ENCODE measurements at regions not wholly inside any gene's neighbourhood (a gene's known extent, or its start where the extent isn't known, plus 50 kb on each side); places are given as distances from the start of the nearest gene placed in this dataset.

DNA sequence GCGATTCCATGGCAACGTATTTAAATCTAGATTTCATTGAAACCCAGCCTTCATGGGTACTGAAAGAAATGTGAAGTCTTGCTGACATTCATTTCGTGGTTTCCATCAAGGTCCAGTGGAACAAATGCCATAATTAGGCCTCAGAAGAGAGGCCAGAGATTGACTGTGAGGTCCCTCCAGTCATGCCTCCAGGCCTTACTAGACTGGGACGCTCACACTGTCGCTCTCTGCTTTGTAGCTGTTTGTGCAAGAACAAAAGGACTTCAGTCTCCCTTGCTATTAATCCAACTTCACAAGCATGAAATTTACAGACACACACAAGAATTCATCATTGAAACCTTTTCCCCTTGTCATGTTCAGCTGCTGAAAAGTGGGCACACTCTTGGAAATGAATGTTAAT lies 180.4 kb upstream of the FOXD3 start:
- FAIRE-seq (no peak), DNase-seq (ENCODE audit: low read depth, low spot score) (no peak)
- dilution Hi-C loops (cut with MboI; ENCODE audit: extremely low pct_ligation_motif_present, low sequenced_read_pairs) = no loop called here
- TF ChIP-seq EZH2 (IDR thresholded peaks at IDR 0.05; ENCODE audit: low read length) = no peak
- TF ChIP-seq, protein P1, sequence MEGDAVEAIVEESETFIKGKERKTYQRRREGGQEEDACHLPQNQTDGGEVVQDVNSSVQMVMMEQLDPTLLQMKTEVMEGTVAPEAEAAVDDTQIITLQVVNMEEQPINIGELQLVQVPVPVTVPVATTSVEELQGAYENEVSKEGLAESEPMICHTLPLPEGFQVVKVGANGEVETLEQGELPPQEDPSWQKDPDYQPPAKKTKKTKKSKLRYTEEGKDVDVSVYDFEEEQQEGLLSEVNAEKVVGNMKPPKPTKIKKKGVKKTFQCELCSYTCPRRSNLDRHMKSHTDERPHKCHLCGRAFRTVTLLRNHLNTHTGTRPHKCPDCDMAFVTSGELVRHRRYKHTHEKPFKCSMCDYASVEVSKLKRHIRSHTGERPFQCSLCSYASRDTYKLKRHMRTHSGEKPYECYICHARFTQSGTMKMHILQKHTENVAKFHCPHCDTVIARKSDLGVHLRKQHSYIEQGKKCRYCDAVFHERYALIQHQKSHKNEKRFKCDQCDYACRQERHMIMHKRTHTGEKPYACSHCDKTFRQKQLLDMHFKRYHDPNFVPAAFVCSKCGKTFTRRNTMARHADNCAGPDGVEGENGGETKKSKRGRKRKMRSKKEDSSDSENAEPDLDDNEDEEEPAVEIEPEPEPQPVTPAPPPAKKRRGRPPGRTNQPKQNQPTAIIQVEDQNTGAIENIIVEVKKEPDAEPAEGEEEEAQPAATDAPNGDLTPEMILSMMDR (optimal IDR thresholded peaks at IDR 0.05 in 1 of 3, IDR thresholded peaks at IDR 0.05 in 1 of 3, conservative IDR thresholded peaks at IDR 0.05 in 1 of 3; ENCODE audit: extremely low read depth in 1 of 3, insufficient read depth in 2 of 3, low read length in 3 of 3) = no peak
- Histone ChIP-seq H3K4me1 (ENCODE audit: control insufficient read depth, extremely low read depth, insufficient read depth, low read length) (no peaks in the 10 kb centered on the region), H3K36me3 (ENCODE audit: control insufficient read depth in 2 of 2, extremely low read depth in 1 of 2, insufficient read depth in 2 of 2, low read length in 2 of 2) (no peaks in the 10 kb centered on the region), H2AFZ (ENCODE audit: control insufficient read depth, low read length) (no peak overlapping the region), H3K79me2 (ENCODE audit: control insufficient read depth, insufficient read depth, low read length) (no peaks in the 10 kb centered on the region), H3K4me2 (ENCODE audit: control insufficient read depth, extremely low read depth, insufficient read depth, low read depth, low read length) (no peak overlapping the region), H3K27ac (ENCODE audit: control insufficient read depth, insufficient read depth, low read length) (no peak overlapping the region), H3K4me3 (ENCODE audit: control insufficient read depth in 2 of 3, extremely low read depth in 1 of 3, insufficient read depth in 2 of 3, low read depth in 1 of 3, low read length in 3 of 3) (no peak overlapping the region), H4K20me1 (ENCODE audit: control insufficient read depth, extremely low read depth, insufficient read depth, low read length) (no peaks in the 10 kb centered on the region), H3K9ac (ENCODE audit: control insufficient read depth, extremely low read depth, insufficient read depth, low read length) (no peak overlapping the region), H3K9me1 (ENCODE audit: control insufficient read depth, extremely low read depth, insufficient read depth, low read length) (no peaks in the 10 kb centered on the region), H3K9me3 (ENCODE audit: control insufficient read depth, low read depth, low read length) (no peaks in the 10 kb centered on the region), H3K27me3 (ENCODE audit: control insufficient read depth, extremely low read depth, insufficient read depth, low read length) (no peaks in the 10 kb centered on the region)

DNA sequence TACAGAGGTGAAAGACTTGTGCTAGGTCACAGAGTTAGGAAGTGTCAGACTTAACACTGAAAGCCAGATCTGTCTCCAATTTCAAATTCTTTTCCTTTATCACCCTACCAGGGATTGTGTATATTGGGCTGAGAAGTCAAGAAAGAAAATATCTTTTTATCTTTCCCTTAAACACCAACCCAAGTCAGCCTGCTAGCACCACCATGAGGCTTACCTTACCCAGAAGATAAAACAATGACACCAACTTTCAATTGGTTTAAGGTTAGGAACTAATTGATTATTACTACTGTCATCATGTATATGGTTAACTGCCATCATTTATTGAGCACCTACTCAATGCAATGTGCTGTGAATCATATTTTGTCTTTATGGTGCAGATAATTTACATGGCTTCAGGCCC lies 178.9 kb upstream of the FOXD3 start:
- TF ChIP-seq, protein P1 (optimal IDR thresholded peaks at IDR 0.05 in 1 of 3, IDR thresholded peaks at IDR 0.05 in 1 of 3, conservative IDR thresholded peaks at IDR 0.05 in 1 of 3; ENCODE audit: extremely low read depth in 1 of 3, insufficient read depth in 2 of 3, low read length in 3 of 3) = no peak
- no peak for TF ChIP-seq EZH2 (IDR thresholded peaks at IDR 0.05; ENCODE audit: low read length)
- no peaks in the 10 kb centered on the region for H3K9me1 ChIP-seq (ENCODE audit: control insufficient read depth, extremely low read depth, insufficient read depth, low read length)
- no peak overlapping the region for H3K9ac ChIP-seq (ENCODE audit: control insufficient read depth, extremely low read depth, insufficient read depth, low read length)
- dilution Hi-C loops (cut with MboI; ENCODE audit: extremely low pct_ligation_motif_present, low sequenced_read_pairs) = no loop called here
- H3K4me1 ChIP-seq (ENCODE audit: control insufficient read depth, extremely low read depth, insufficient read depth, low read length) = no peaks in the 10 kb centered on the region
- H3K4me2 ChIP-seq (ENCODE audit: control insufficient read depth, extremely low read depth, insufficient read depth, low read depth, low read length) = no peak overlapping the region
- no peaks in the 10 kb centered on the region for H3K36me3 ChIP-seq (ENCODE audit: control insufficient read depth in 2 of 2, extremely low read depth in 1 of 2, insufficient read depth in 2 of 2, low read length in 2 of 2)
- H3K27ac ChIP-seq (ENCODE audit: control insufficient read depth, insufficient read depth, low read length) = no peak overlapping the region
- H3K79me2 ChIP-seq (ENCODE audit: control insufficient read depth, insufficient read depth, low read length) = no peaks in the 10 kb centered on the region
- H2AFZ ChIP-seq (ENCODE audit: control insufficient read depth, low read length) = no peak overlapping the region
- no peak overlapping the region for H3K4me3 ChIP-seq (ENCODE audit: control insufficient read depth in 2 of 3, extremely low read depth in 1 of 3, insufficient read depth in 2 of 3, low read depth in 1 of 3, low read length in 3 of 3)
- H3K27me3 ChIP-seq (ENCODE audit: control insufficient read depth, extremely low read depth, insufficient read depth, low read length) = no peaks in the 10 kb centered on the region
- DNase-seq (ENCODE audit: low read depth, low spot score) (no peak), FAIRE-seq (no peak)
- no peaks in the 10 kb centered on the region for H3K9me3 ChIP-seq (ENCODE audit: control insufficient read depth, low read depth, low read length)
- no peaks in the 10 kb centered on the region for H4K20me1 ChIP-seq (ENCODE audit: control insufficient read depth, extremely low read depth, insufficient read depth, low read length)

Data from keratinocyte (primary cell).